ENCODE measurements at regions not wholly inside any gene's neighbourhood (a gene's known extent, or its start where the extent isn't known, plus 50 kb on each side); places are given as distances from the start of the nearest gene placed in this dataset.

DNA sequence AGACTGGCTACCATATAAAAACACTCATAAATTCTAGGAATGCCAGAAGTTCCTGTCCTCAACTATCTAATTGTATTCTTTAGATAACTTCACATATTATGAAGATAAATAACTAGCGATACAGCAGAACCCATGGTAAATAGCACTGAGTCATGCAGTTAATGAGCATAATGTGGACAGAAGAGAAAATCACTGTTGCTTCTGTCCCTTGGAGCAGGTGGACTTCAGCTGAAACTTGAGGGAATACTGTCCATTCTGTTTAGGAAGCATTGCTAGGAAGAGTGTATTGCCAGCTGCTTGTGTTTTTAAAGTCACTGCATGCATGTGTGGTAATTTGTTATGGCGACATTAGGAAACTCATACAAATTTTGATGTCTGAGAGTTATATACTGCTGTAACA lies 854.4 kb downstream of the LTN1 start:
- H3K36me3 Mint-ChIP-seq = no peaks in the 10 kb centered on the region
- Histone ChIP-seq H3K4me1 (no peaks in the 10 kb centered on the region), H3K4me3 (no peak overlapping the region), H3K9ac (no peak overlapping the region), H2AFZ (replicated peaks) (no peak overlapping the region), H3K79me2 (ENCODE audit: low read depth) (no peaks in the 10 kb centered on the region), H4K20me1 (ENCODE audit: low read depth) (no peaks in the 10 kb centered on the region), H3K27me3 (no peaks in the 10 kb centered on the region), H3K4me2 (no peak overlapping the region), H3K9me3 (ENCODE audit: low read depth) (no peaks in the 10 kb centered on the region), H3F3A (ENCODE audit: low read depth) (no peaks in the 10 kb centered on the region), H3K27ac (no peak overlapping the region), H3K36me3 (no peaks in the 10 kb centered on the region)
- H3K9me3 Mint-ChIP-seq = no peaks in the 10 kb centered on the region
- DNase-seq (ENCODE audit: low spot score) = no peak
- H3K27me3 Mint-ChIP-seq (ENCODE audit: insufficient read depth, low read depth) = no peaks in the 10 kb centered on the region
- TF ChIP-seq, protein P1, sequence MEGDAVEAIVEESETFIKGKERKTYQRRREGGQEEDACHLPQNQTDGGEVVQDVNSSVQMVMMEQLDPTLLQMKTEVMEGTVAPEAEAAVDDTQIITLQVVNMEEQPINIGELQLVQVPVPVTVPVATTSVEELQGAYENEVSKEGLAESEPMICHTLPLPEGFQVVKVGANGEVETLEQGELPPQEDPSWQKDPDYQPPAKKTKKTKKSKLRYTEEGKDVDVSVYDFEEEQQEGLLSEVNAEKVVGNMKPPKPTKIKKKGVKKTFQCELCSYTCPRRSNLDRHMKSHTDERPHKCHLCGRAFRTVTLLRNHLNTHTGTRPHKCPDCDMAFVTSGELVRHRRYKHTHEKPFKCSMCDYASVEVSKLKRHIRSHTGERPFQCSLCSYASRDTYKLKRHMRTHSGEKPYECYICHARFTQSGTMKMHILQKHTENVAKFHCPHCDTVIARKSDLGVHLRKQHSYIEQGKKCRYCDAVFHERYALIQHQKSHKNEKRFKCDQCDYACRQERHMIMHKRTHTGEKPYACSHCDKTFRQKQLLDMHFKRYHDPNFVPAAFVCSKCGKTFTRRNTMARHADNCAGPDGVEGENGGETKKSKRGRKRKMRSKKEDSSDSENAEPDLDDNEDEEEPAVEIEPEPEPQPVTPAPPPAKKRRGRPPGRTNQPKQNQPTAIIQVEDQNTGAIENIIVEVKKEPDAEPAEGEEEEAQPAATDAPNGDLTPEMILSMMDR (IDR thresholded peaks at IDR 0.05) = no peak
- TF ChIP-seq EZH2phosphoT487 (IDR thresholded peaks at IDR 0.05) = no peak
- TF ChIP-seq EZH2 (IDR thresholded peaks at IDR 0.05) = no peak
- no peak overlapping the region for H3K27ac Mint-ChIP-seq
- H3K4me1 Mint-ChIP-seq = no peaks in the 10 kb centered on the region
- H3K4me3 Mint-ChIP-seq = no peak overlapping the region

DNA sequence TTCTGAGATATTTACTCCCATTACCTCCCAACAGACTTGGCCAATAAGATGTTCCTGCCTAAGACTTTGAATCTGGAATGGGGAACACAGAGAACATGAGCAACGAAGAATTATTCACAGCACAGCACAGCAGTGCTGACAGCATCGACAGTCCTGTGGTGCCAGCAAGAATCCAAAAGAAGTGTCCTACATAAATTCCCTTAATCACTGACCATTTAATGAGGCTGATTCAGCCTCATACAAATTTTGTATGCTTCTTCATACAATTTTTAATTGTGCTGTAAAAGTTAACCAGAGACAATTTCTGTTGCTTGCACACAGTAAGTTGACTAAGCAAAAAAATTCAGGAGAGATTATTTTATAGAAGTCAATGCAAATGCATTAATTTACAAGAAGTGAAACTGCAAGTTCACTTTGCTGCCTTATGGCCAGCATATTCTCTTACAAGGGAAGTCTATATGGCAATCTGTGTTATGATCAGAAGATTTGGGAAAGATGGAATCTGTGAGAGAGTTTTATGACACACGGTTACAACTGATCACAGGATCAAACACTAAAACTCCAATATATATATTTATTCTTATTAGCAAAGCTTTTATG lies 855.9 kb downstream of the LTN1 start:
- no peak overlapping the region for H3K9ac ChIP-seq
- H3K36me3 Mint-ChIP-seq = no peaks in the 10 kb centered on the region
- no peaks in the 10 kb centered on the region for H3K27me3 ChIP-seq
- no peak overlapping the region for H3K27ac ChIP-seq
- H3K36me3 ChIP-seq = no peaks in the 10 kb centered on the region
- no peaks in the 10 kb centered on the region for H4K20me1 ChIP-seq (ENCODE audit: low read depth)
- no peak overlapping the region for H3K4me2 ChIP-seq
- no peaks in the 10 kb centered on the region for H3K9me3 Mint-ChIP-seq
- no peaks in the 10 kb centered on the region for H3K79me2 ChIP-seq (ENCODE audit: low read depth)
- H2AFZ ChIP-seq (replicated peaks) = no peak overlapping the region
- no peaks in the 10 kb centered on the region for H3K4me1 ChIP-seq
- TF ChIP-seq EZH2phosphoT487 (IDR thresholded peaks at IDR 0.05) = no peak
- TF ChIP-seq, protein P1 (IDR thresholded peaks at IDR 0.05) = no peak
- DNase-seq (ENCODE audit: low spot score) = no peak
- H3K4me1 Mint-ChIP-seq = no peaks in the 10 kb centered on the region
- no peak overlapping the region for H3K4me3 Mint-ChIP-seq
- H3K9me3 ChIP-seq (ENCODE audit: low read depth) = no peaks in the 10 kb centered on the region
- no peaks in the 10 kb centered on the region for H3K27me3 Mint-ChIP-seq (ENCODE audit: insufficient read depth, low read depth)
- no peak overlapping the region for H3K4me3 ChIP-seq
- H3F3A ChIP-seq (ENCODE audit: low read depth) = no peaks in the 10 kb centered on the region
- no peak overlapping the region for H3K27ac Mint-ChIP-seq

DNA sequence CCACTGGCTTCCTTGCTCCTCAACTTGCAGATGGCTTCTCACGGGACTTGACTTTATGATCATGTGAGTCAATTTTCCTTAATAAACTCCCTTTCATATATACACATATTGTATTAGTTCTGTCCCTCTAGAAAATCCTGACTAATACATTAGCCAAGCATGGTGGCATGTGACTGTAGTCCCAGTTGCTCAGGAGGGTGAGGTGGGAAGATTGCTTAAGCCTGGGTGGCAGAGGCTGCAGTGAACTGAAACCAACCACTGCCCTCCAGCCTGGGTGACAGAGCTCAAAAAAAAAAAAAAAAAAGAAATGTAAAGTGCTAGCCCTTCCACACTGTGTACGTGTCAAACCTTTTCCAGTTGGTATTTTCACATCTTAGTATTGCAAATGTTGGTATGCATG lies 857.0 kb downstream of the LTN1 start:
- H3K36me3 ChIP-seq = no peaks in the 10 kb centered on the region
- no peak overlapping the region for H3K9ac ChIP-seq
- no peaks in the 10 kb centered on the region for H4K20me1 ChIP-seq (ENCODE audit: low read depth)
- no peaks in the 10 kb centered on the region for H3K9me3 ChIP-seq (ENCODE audit: low read depth)
- H3K27me3 ChIP-seq = no peaks in the 10 kb centered on the region
- Mint-ChIP-seq H3K4me3 (no peak overlapping the region), H3K4me1 (no peaks in the 10 kb centered on the region), H3K27ac (no peak overlapping the region), H3K36me3 (no peaks in the 10 kb centered on the region), H3K9me3 (peaks cover 4% of the 10 kb centered on the region), H3K27me3 (ENCODE audit: insufficient read depth, low read depth) (no peaks in the 10 kb centered on the region)
- no peak overlapping the region for H3K27ac ChIP-seq
- H3F3A ChIP-seq (ENCODE audit: low read depth) = no peaks in the 10 kb centered on the region
- no peak overlapping the region for H3K4me2 ChIP-seq
- no peak overlapping the region for H2AFZ ChIP-seq (replicated peaks)
- H3K4me1 ChIP-seq = no peaks in the 10 kb centered on the region
- H3K79me2 ChIP-seq (ENCODE audit: low read depth) = no peaks in the 10 kb centered on the region
- DNase-seq (ENCODE audit: low spot score) = no peak
- TF ChIP-seq, protein P1 (IDR thresholded peaks at IDR 0.05) = no peak
- no peak for TF ChIP-seq EZH2 (IDR thresholded peaks at IDR 0.05)
- no peak for TF ChIP-seq EZH2phosphoT487 (IDR thresholded peaks at IDR 0.05)
- H3K4me3 ChIP-seq = no peak overlapping the region
